ENCODE measurements at regions not wholly inside any gene's neighbourhood (a gene's known extent, or its start where the extent isn't known, plus 50 kb on each side); places are given as distances from the start of the nearest gene placed in this dataset.

DNA sequence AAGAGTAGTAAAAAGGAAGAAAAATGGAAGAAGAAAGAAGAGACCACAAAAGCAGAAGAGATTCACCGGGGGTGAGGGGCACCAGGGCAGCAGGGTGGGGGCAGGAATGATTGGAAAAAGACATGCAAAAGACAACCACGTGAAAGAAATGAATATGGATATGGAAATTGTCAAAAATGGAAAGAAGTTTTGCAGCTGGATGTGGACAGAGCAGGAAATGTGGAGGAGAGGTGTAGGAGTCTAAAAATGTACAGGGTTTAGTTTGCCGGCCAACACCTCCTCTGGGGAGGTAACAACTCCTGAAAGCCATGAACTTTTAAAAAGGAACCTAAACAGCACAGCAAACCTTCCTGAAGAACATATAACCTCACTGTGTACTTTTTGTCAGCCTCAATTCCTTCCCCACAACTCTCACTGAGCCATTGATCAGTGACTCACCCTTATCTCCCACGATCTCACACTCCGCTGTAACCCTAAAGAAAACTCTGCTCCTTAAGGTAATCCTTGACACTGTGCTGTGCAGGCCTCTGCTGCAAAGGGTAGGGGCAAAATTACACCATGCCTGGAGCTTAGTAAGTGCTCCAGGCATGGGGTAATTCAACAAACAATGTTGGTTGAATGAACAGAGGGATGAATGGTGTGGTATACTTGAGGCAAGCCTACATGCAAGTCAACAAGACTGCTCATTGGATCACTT, 100.2 kb upstream of the BOC start:
- DNase-seq (ENCODE audit: low read depth, low spot score), result no peak
- Histone ChIP-seq H3K27ac (ENCODE audit: low read depth, low read length) (no peak overlapping the region), H3K27me3 (ENCODE audit: control insufficient read depth, insufficient read depth, low read length) (no peaks in the 10 kb centered on the region), H3K9me3 (ENCODE audit: control insufficient read depth, insufficient read depth, low read length) (no peaks in the 10 kb centered on the region), H3K4me3 (ENCODE audit: low read depth, low read length) (no peak overlapping the region)
- CTCF ChIA-PET, result no interaction called here
- no peak for TF ChIP-seq CTCF (IDR thresholded peaks at IDR 0.05; ENCODE audit: low read depth, low read length)
- POLR2A ChIA-PET, result no interaction called here

GRCh38 chr3:113113361-113113760, 98.0 kb upstream of the BOC start:
- Histone ChIP-seq H3K27ac (ENCODE audit: low read depth, low read length) (no peak overlapping the region), H3K27me3 (ENCODE audit: control insufficient read depth, insufficient read depth, low read length) (no peaks in the 10 kb centered on the region), H3K4me3 (ENCODE audit: low read depth, low read length) (no peak overlapping the region), H3K9me3 (ENCODE audit: control insufficient read depth, insufficient read depth, low read length) (no peaks in the 10 kb centered on the region)
- CTCF ChIA-PET, result interaction anchor here (0.7 kb wide), 1 partner anchor 133 kb away, joined by 9 read pairs; no protein-coding TSS in a partner anchor
- no peak for TF ChIP-seq CTCF (IDR thresholded peaks at IDR 0.05; ENCODE audit: low read depth, low read length)
- POLR2A ChIA-PET, result no interaction called here
- no peak for DNase-seq (ENCODE audit: low read depth, low spot score)

DNA sequence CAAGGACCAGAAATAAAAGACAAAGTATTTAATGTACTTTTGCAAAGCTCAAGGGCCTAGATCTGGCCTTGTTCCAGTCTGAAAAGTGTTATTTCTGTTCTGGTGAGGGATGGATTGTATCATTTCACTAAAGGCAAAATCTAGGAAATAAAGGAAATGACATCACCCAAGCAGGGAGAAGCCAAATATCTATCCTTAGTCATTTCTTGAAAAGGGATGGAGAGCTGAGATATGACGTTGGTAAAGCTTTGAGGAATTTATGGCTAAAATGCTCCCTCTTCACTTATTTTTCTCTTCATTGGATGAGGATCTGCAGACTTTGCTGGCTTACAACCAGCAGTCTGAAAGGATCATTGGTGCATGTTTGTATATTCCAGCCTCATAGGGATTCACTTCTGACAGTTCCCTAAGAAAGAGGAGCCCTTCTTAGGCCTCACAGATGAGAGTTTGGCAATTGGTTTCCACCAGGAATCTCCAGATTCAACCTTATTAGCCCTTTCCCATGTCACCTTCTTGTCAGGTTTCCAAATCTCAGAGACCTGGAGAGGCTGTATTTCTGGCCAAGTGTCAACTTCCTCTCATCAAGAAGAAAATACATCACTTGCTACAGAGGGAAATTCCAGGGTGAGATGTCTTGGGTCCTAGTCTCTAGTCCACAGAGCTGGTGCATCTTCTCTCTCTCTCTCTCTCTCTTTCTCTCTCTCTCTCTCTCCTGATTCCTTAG, 93.7 kb upstream of the BOC start:
- H3K4me3 ChIP-seq (ENCODE audit: low read depth, low read length), result no peak overlapping the region
- POLR2A ChIA-PET, result no interaction called here
- TF ChIP-seq CTCF (IDR thresholded peaks at IDR 0.05; ENCODE audit: low read depth, low read length), result no peak
- CTCF ChIA-PET, result no interaction called here
- peak; percentile 63 for DNase-seq (ENCODE audit: low read depth, low spot score)
- no peaks in the 10 kb centered on the region for H3K27me3 ChIP-seq (ENCODE audit: control insufficient read depth, insufficient read depth, low read length)
- H3K9me3 ChIP-seq (ENCODE audit: control insufficient read depth, insufficient read depth, low read length), result no peaks in the 10 kb centered on the region
- peak overlapping the region; percentile 55 for H3K27ac ChIP-seq (ENCODE audit: low read depth, low read length)

GRCh38 chr3:113118336-113118735, 93.0 kb upstream of the BOC start:
- H3K27me3 ChIP-seq (ENCODE audit: control insufficient read depth, insufficient read depth, low read length), result no peaks in the 10 kb centered on the region
- TF ChIP-seq CTCF (IDR thresholded peaks at IDR 0.05; ENCODE audit: low read depth, low read length), result no peak
- H3K9me3 ChIP-seq (ENCODE audit: control insufficient read depth, insufficient read depth, low read length), result no peaks in the 10 kb centered on the region
- ChIA-PET POLR2A (no interaction called here), CTCF (no interaction called here)
- no peak for DNase-seq (ENCODE audit: low read depth, low spot score)
- no peak overlapping the region for H3K27ac ChIP-seq (ENCODE audit: low read depth, low read length)
- no peak overlapping the region for H3K4me3 ChIP-seq (ENCODE audit: low read depth, low read length)

DNA sequence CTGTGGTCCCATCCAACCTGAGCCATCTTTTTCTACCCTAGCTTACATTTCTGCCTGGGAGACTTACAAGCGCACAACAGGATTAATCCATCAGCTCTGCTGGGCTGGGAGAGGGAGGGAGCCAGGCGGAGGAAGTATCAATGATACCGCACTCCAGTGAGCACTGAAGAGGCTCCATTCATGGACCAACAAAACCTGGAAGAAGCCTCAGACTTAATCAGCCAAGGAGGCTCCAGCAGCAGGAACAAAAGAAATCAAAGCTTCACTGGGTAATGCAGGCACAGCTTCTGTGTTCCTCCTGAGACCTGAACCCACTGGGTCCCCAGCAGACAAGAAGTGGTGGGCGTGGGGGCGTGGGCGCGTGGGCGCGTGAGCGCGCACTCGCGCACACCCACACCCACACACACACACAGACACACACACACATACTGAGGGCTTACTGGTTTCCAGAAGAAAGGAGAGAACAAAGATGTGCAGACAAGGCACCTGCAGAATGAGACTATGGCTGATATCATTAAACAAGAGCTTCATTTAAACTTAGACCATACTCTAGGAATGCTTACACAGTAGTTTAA, 87.0 kb upstream of the BOC start:
- DNase-seq (ENCODE audit: low read depth, low spot score), result no peak
- ChIA-PET CTCF (no interaction called here), POLR2A (no interaction called here)
- TF ChIP-seq CTCF (IDR thresholded peaks at IDR 0.05; ENCODE audit: low read depth, low read length), result no peak
- Histone ChIP-seq H3K4me3 (ENCODE audit: low read depth, low read length) (no peak overlapping the region), H3K9me3 (ENCODE audit: control insufficient read depth, insufficient read depth, low read length) (no peaks in the 10 kb centered on the region), H3K27me3 (ENCODE audit: control insufficient read depth, insufficient read depth, low read length) (peaks cover 11% of the 10 kb centered on the region), H3K27ac (ENCODE audit: low read depth, low read length) (no peak overlapping the region)
